ENCODE measurements at regions not wholly inside any gene's neighbourhood (a gene's known extent, or its start where the extent isn't known, plus 50 kb on each side); places are given as distances from the start of the nearest gene placed in this dataset.

GRCh38 chr1:229953736-229954326 is 113.2 kb upstream of the GALNT2 start:
- 92% methylated on average over 1 of the region's 1 CpG; no CpG with 5 or more reads in 1 of the 2 experiments for WGBS, 2 experiments (ENCODE audit: extremely low coverage in 1 of 2, insufficient coverage in 1 of 2, insufficient read length in 1 of 2, insufficient replicate concordance in 2 of 2, low coverage in 1 of 2, low lambda C conversion rate in 2 of 2, missing lambda C conversion rate in 1 of 2)
- H4K91ac ChIP-seq (replicated peaks; ENCODE audit: insufficient read length, low read length) = no peak overlapping the region
- no peak overlapping the region for H3K4ac ChIP-seq (replicated peaks; ENCODE audit: insufficient read length, low read depth, low read length)
- no peak overlapping the region for H2BK120ac ChIP-seq (replicated peaks; ENCODE audit: low read depth, low read length)
- H2BK15ac ChIP-seq (ENCODE audit: low read length) = no peak overlapping the region
- H3K14ac ChIP-seq (ENCODE audit: insufficient read length) = no peak overlapping the region
- H4K20me1 ChIP-seq (replicated peaks in 1 of 2; ENCODE audit: control insufficient read depth in 1 of 2, insufficient read depth in 2 of 2, low read length in 2 of 2) = no peaks in the 10 kb centered on the region
- H3K9ac ChIP-seq (replicated peaks in 1 of 4; ENCODE audit: extremely low read depth in 1 of 4, low read depth in 3 of 4, low read length in 3 of 4) = no peak overlapping the region
- TF ChIP-seq TEAD4 (IDR thresholded peaks at IDR 0.05; ENCODE audit: low read depth, low read length) (no peak), SP4 (IDR thresholded peaks at IDR 0.05; ENCODE audit: low read length) (no peak), HDAC6 (IDR thresholded peaks at IDR 0.05; ENCODE audit: low read depth, low read length) (no peak), SIN3A (conservative IDR thresholded peaks at IDR 0.05 in 1 of 2, IDR thresholded peaks at IDR 0.05 in 1 of 2; ENCODE audit: low read depth in 1 of 2, low read length in 2 of 2) (no peak), ATF2 (IDR thresholded peaks at IDR 0.05; ENCODE audit: low read length) (no peak), BRCA1 (IDR thresholded peaks at IDR 0.05; ENCODE audit: low read depth, low read length) (no peak), MAX (IDR thresholded peaks at IDR 0.05) (no peak), KDM5A (IDR thresholded peaks at IDR 0.05; ENCODE audit: low read length) (no peak), CEBPB (IDR thresholded peaks at IDR 0.05; ENCODE audit: low read depth, low read length) (no peak), USF2 (IDR thresholded peaks at IDR 0.05; ENCODE audit: low read length) (no peak)
- H3K23ac ChIP-seq (ENCODE audit: insufficient read length) = no peak overlapping the region
- ChIA-PET CTCF (ENCODE audit: partially characterized antibody) (interaction anchor here (0.5 to 1.4 kb wide), 2 partner anchors 10 to 11 kb away, joined by 3 read pairs; no protein-coding TSS in a partner anchor), POLR2A (ENCODE audit: partially characterized antibody) (no interaction called here)
- H3K36me3 ChIP-seq (ENCODE audit: control insufficient read depth in 2 of 4, insufficient read depth in 4 of 4, low read length in 3 of 4) = no peaks in the 10 kb centered on the region
- no peak for DNase-seq (ENCODE audit: low read depth in 1 of 2, low spot score in 2 of 2)
- H2AK5ac ChIP-seq (ENCODE audit: low read depth, low read length) = no peak overlapping the region
- no peak overlapping the region for H4K8ac ChIP-seq (ENCODE audit: extremely low read depth, insufficient read depth, low read length)
- no peak for FAIRE-seq
- no peaks in the 10 kb centered on the region for H3K79me2 ChIP-seq (ENCODE audit: control insufficient read depth in 1 of 2, insufficient read depth in 2 of 2, low read length in 2 of 2)
- no peak overlapping the region for H4K5ac ChIP-seq (ENCODE audit: insufficient read length, low read depth, low read length)
- no peaks in the 10 kb centered on the region for H3K79me1 ChIP-seq (ENCODE audit: low read depth, low read length)
- no peak overlapping the region for H3K18ac ChIP-seq (ENCODE audit: extremely low read depth, low read length)
- no peaks in the 10 kb centered on the region for H3K9me3 ChIP-seq (ENCODE audit: insufficient read depth in 2 of 2, low read depth in 1 of 2, low read length in 1 of 2)
- no peaks in the 10 kb centered on the region for H3K4me1 ChIP-seq (replicated peaks in 1 of 4; ENCODE audit: control insufficient read depth in 3 of 4, insufficient read depth in 4 of 4, low read length in 3 of 4)
- no peak overlapping the region for H2BK12ac ChIP-seq (ENCODE audit: low read depth, low read length)
- no peak overlapping the region for H2BK5ac ChIP-seq (ENCODE audit: low read depth, low read length)
- H3K4me2 ChIP-seq (ENCODE audit: insufficient read depth in 1 of 2, low read depth in 2 of 2, low read length in 2 of 2) = no peak overlapping the region
- no peak overlapping the region for H3K27ac ChIP-seq (ENCODE audit: low read depth, low read length)
- no peak overlapping the region for H3K56ac ChIP-seq (replicated peaks; ENCODE audit: insufficient read length, low read depth, low read length)
- no peaks in the 10 kb centered on the region for H3K27me3 ChIP-seq (replicated peaks in 1 of 4; ENCODE audit: control insufficient read depth in 3 of 4, extremely low read depth in 1 of 4, insufficient read depth in 3 of 4, low read length in 3 of 4)
- no peaks in the 10 kb centered on the region; the same call in 1 of the 2 replicates for H3K23me2 ChIP-seq (ENCODE audit: low read depth, low read length)
- no peak overlapping the region for H2AFZ ChIP-seq (ENCODE audit: low read length)
- no peak overlapping the region for H3K4me3 ChIP-seq (ENCODE audit: extremely low read depth in 1 of 4, insufficient read depth in 2 of 4, low read depth in 3 of 4, low read length in 4 of 4)
- no peak overlapping the region for H2BK20ac ChIP-seq (ENCODE audit: low read length)
